ENCODE measurements at regions not wholly inside any gene's neighbourhood (a gene's known extent, or its start where the extent isn't known, plus 50 kb on each side); places are given as distances from the start of the nearest gene placed in this dataset.
"Not testable (repeated sequence)": the region's sequence is repeated elsewhere in the genome, so short reads cannot be mapped to it uniquely, and the experiment has no call there.

GRCh38 chr5:60473027-60473426 is 226.9 kb downstream of the DEPDC1B start:
- TF ChIP-seq POLR2A, CTCF, EP300 (IDR thresholded peaks at IDR 0.05): not testable (repeated sequence)
